ENCODE measurements at regions not wholly inside any gene's neighbourhood (a gene's known extent, or its start where the extent isn't known, plus 50 kb on each side); places are given as distances from the start of the nearest gene placed in this dataset.

- no peaks in the 10 kb centered on the region for H3K27me3 ChIP-seq (ENCODE audit: insufficient read depth, low read depth)
- peaks cover 24% of the 10 kb centered on the region for H3K4me1 ChIP-seq (replicated peaks; ENCODE audit: insufficient read depth)
- no peak overlapping the region for H3K27ac ChIP-seq
- CTCF ChIA-PET: no interaction called here
- no peak for DNase-seq
- no peak for TF ChIP-seq EZH2 (IDR thresholded peaks at IDR 0.05; ENCODE audit: low read depth)
- TF ChIP-seq, protein P1, sequence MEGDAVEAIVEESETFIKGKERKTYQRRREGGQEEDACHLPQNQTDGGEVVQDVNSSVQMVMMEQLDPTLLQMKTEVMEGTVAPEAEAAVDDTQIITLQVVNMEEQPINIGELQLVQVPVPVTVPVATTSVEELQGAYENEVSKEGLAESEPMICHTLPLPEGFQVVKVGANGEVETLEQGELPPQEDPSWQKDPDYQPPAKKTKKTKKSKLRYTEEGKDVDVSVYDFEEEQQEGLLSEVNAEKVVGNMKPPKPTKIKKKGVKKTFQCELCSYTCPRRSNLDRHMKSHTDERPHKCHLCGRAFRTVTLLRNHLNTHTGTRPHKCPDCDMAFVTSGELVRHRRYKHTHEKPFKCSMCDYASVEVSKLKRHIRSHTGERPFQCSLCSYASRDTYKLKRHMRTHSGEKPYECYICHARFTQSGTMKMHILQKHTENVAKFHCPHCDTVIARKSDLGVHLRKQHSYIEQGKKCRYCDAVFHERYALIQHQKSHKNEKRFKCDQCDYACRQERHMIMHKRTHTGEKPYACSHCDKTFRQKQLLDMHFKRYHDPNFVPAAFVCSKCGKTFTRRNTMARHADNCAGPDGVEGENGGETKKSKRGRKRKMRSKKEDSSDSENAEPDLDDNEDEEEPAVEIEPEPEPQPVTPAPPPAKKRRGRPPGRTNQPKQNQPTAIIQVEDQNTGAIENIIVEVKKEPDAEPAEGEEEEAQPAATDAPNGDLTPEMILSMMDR (conservative IDR thresholded peaks at IDR 0.05): no peak
- no TSS peak for BruUV-seq (replicated peaks)
- H3K9me2 ChIP-seq (ENCODE audit: insufficient read depth): no peaks in the 10 kb centered on the region
- intact Hi-C loops (cut with micrococcal nuclease; ENCODE audit: unreplicated experiment): no loop called here
- H2AFZ ChIP-seq: no peak overlapping the region
- no peaks in the 10 kb centered on the region for H3K79me2 ChIP-seq (ENCODE audit: low read depth)
- POLR2A ChIA-PET (ENCODE audit: unreplicated experiment): no interaction called here
- H3K9me3 ChIP-seq (ENCODE audit: insufficient read depth, low read depth): no peaks in the 10 kb centered on the region
- no peak overlapping the region for H3K4me3 ChIP-seq
- H3K4me2 ChIP-seq: no peak overlapping the region
- H3F3A ChIP-seq (ENCODE audit: insufficient read depth, low read depth): peaks cover 10% of the 10 kb centered on the region; the same call in 1 of the 2 replicates
- H3K36me3 ChIP-seq (ENCODE audit: low read depth): no peaks in the 10 kb centered on the region
- H4K20me1 ChIP-seq (ENCODE audit: insufficient read depth): no peaks in the 10 kb centered on the region
Measured at GRCh38 chr14:22271838-22272799, 316.9 kb downstream of the DAD1 start.

DNA sequence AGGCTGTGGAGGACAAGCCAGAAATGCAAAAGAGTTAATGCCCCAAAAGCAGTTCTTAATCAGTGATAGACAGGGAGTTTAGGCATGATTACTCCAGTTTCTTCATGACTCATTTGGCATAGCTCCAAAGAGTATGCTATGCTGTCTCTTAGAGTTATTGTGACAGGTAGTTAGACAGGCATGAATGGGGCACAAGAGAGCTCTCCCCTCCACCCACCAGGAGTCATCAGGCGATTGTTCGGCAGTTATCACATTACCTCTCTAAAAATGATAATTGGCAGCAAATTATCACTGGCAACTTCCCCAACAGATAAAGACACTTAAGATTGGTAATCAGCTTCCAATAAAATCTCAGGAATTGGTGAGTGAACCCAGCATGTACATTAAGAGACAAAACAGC is 320.1 kb downstream of the DAD1 start:
- Histone ChIP-seq H3K4me3 (no peak overlapping the region), H3K36me3 (ENCODE audit: low read depth) (no peaks in the 10 kb centered on the region), H3K4me1 (replicated peaks; ENCODE audit: insufficient read depth) (peaks cover 57% of the 10 kb centered on the region), H3F3A (ENCODE audit: insufficient read depth, low read depth) (peaks cover 41% of the 10 kb centered on the region), H3K79me2 (ENCODE audit: low read depth) (no peaks in the 10 kb centered on the region), H3K27ac (peak overlapping the region; percentile 57), H3K9me3 (ENCODE audit: insufficient read depth, low read depth) (no peaks in the 10 kb centered on the region), H2AFZ (no peak overlapping the region), H3K4me2 (peak overlapping the region; percentile 65), H3K27me3 (ENCODE audit: insufficient read depth, low read depth) (no peaks in the 10 kb centered on the region), H4K20me1 (ENCODE audit: insufficient read depth) (no peaks in the 10 kb centered on the region), H3K9me2 (ENCODE audit: insufficient read depth) (no peaks in the 10 kb centered on the region)
- DNase-seq: peak; percentile 35 to 89
- BruUV-seq (replicated peaks): no TSS peak
- CTCF ChIA-PET: interaction anchor here (1.1 kb wide), 1 partner anchor 47 kb away, joined by 15 read pairs; no protein-coding TSS in a partner anchor
- TF ChIP-seq, protein P1 (conservative IDR thresholded peaks at IDR 0.05): no peak
- TF ChIP-seq EZH2 (IDR thresholded peaks at IDR 0.05; ENCODE audit: low read depth): no peak
- intact Hi-C loops (cut with micrococcal nuclease; ENCODE audit: unreplicated experiment): loop anchor here (1.0 to 10.0 kb wide), 4 partner anchors 20 to 354 kb away; no protein-coding TSS in a partner anchor
- POLR2A ChIA-PET (ENCODE audit: unreplicated experiment): no interaction called here

GRCh38 chr14:22266683-22267082 is 322.3 kb downstream of the DAD1 start:
- Histone ChIP-seq H3K4me1 (replicated peaks; ENCODE audit: insufficient read depth) (peaks cover 72% of the 10 kb centered on the region), H3K36me3 (ENCODE audit: low read depth) (no peaks in the 10 kb centered on the region), H3K4me2 (peak overlapping the region; percentile 65), H3F3A (ENCODE audit: insufficient read depth, low read depth) (peaks cover 44% of the 10 kb centered on the region), H3K9me2 (ENCODE audit: insufficient read depth) (no peaks in the 10 kb centered on the region), H3K4me3 (no peak overlapping the region), H4K20me1 (ENCODE audit: insufficient read depth) (no peaks in the 10 kb centered on the region), H3K27ac (peak overlapping the region; percentile 69), H3K9me3 (ENCODE audit: insufficient read depth, low read depth) (no peaks in the 10 kb centered on the region), H3K79me2 (ENCODE audit: low read depth) (no peaks in the 10 kb centered on the region), H2AFZ (no peak overlapping the region), H3K27me3 (ENCODE audit: insufficient read depth, low read depth) (no peaks in the 10 kb centered on the region)
- no peak for DNase-seq
- POLR2A ChIA-PET (ENCODE audit: unreplicated experiment): no interaction called here
- intact Hi-C loops (cut with micrococcal nuclease; ENCODE audit: unreplicated experiment): loop anchor here (5.0 to 10.0 kb wide), 2 partner anchors 46 to 352 kb away; no protein-coding TSS in a partner anchor
- BruUV-seq (replicated peaks): no TSS peak
- TF ChIP-seq, protein P1 (conservative IDR thresholded peaks at IDR 0.05): no peak
- TF ChIP-seq EZH2 (IDR thresholded peaks at IDR 0.05; ENCODE audit: low read depth): no peak
- CTCF ChIA-PET: no interaction called here

Measured in PC-9 (cell line).